ENCODE measurements at regions not wholly inside any gene's neighbourhood (a gene's known extent, or its start where the extent isn't known, plus 50 kb on each side); places are given as distances from the start of the nearest gene placed in this dataset.
A peak's percentile ranks its signal among the peaks of the same experiment; 100 is the strongest.
"Not testable (repeated sequence)": the region's sequence is repeated elsewhere in the genome, so short reads cannot be mapped to it uniquely, and the experiment has no call there.

DNA sequence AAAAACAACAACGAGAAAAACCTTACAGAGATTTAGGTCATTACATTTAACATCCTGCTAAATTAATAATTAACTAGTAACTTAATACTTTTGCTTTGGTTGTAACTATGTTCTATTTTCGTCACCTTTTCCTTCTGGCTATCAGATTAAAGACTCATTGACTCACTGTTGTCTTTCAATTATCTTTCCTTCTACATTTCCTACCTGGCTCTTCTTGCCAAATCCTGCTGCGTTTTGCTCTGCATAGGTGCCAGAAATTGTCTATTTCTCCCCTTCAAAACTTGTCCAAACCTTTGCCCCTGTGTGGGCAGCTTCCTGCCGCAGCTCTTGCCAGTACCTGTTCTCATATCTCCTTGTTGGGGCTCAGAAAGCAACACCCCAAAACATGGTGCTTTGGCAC is 235.5 kb upstream of the ZNF608 start:
- TF ChIP-seq POLR2A (IDR thresholded peaks at IDR 0.05; ENCODE audit: low read depth, low read length), result no peak
- TF ChIP-seq TAF1 (IDR thresholded peaks at IDR 0.05; ENCODE audit: borderline replicate concordance, low read depth, low read length), result no peak
- no peak for TF ChIP-seq POLR2AphosphoS5 (IDR thresholded peaks at IDR 0.05; ENCODE audit: low read depth, low read length)
- no peak for DNase-seq (ENCODE audit: insufficient read length)
- FAIRE-seq, result no peak

GRCh38 chr5:124986170-124986569 is 239.7 kb upstream of the ZNF608 start:
- FAIRE-seq, result no peak

DNA sequence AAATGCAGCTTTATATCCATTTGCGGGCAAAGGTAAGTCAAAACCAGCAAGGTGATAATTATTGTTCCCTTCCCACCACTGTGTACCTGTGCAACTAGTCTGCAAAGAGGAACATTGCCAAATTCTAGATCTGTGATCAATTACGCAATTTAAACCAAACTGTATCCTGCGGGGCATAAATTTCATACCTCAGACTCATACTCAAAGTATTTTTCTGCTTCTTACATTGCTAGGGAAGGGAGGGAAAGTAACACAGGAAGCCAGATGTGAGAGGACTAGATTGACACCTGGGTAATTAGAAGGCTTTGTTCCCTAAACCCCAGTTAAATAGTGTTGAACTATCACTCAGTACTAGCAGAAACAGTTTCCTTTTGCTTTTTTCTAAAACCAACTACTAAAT is 240.2 kb upstream of the ZNF608 start:
- no peak for DNase-seq (ENCODE audit: insufficient read length)
- no peak for FAIRE-seq

More at GRCh38 chr5:124986170-124986569, 239.7 kb upstream of the ZNF608 start:
- TF ChIP-seq TAF1 (IDR thresholded peaks at IDR 0.05; ENCODE audit: borderline replicate concordance, low read depth, low read length) (no peak), POLR2AphosphoS5 (IDR thresholded peaks at IDR 0.05; ENCODE audit: low read depth, low read length) (no peak), POLR2A (IDR thresholded peaks at IDR 0.05; ENCODE audit: low read depth, low read length) (no peak)
- no peak for DNase-seq (ENCODE audit: insufficient read length)

GRCh38 chr5:124987786-124988185 is 241.3 kb upstream of the ZNF608 start:
- not testable (repeated sequence) for DNase-seq (ENCODE audit: insufficient read length); FAIRE-seq

More for the DNA sequence above, 240.2 kb upstream of the ZNF608 start:
- TF ChIP-seq TAF1 (IDR thresholded peaks at IDR 0.05; ENCODE audit: borderline replicate concordance, low read depth, low read length) (no peak), POLR2A (IDR thresholded peaks at IDR 0.05; ENCODE audit: low read depth, low read length) (no peak), POLR2AphosphoS5 (IDR thresholded peaks at IDR 0.05; ENCODE audit: low read depth, low read length) (no peak)

GRCh38 chr5:124990723-124991122 is 244.3 kb upstream of the ZNF608 start:
- FAIRE-seq, result no peak

DNA sequence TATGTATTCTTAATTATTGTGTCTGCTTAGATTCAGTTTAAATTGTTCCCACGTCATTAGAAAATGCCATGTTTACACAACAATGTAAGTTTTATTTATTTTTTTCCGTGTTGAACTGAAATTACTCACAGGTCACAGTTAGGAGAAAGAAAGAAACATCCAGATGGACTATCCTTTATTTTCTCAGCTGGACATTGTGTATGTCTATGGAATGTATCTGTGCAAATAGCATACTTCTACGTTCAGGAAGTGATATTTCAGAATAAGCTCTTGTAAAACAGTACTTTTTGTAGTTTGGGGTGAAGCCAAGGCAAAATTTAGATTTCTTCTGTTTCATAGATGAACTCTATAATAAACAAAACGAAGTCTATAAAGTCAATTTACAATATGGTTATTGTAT is 249.0 kb upstream of the ZNF608 start:
- DNase-seq (ENCODE audit: insufficient read length), result no peak
- no peak for FAIRE-seq
- TF ChIP-seq POLR2A (IDR thresholded peaks at IDR 0.05; ENCODE audit: low read depth, low read length) (no peak), TAF1 (IDR thresholded peaks at IDR 0.05; ENCODE audit: borderline replicate concordance, low read depth, low read length) (no peak), POLR2AphosphoS5 (IDR thresholded peaks at IDR 0.05; ENCODE audit: low read depth, low read length) (no peak)

More at GRCh38 chr5:124990723-124991122, 244.3 kb upstream of the ZNF608 start:
- no peak for DNase-seq (ENCODE audit: insufficient read length)
- TF ChIP-seq POLR2A (IDR thresholded peaks at IDR 0.05; ENCODE audit: low read depth, low read length) (no peak), POLR2AphosphoS5 (IDR thresholded peaks at IDR 0.05; ENCODE audit: low read depth, low read length) (no peak), TAF1 (IDR thresholded peaks at IDR 0.05; ENCODE audit: borderline replicate concordance, low read depth, low read length) (no peak)

GRCh38 chr5:124996023-124996763 is 249.8 kb upstream of the ZNF608 start:
- TF ChIP-seq POLR2A (IDR thresholded peaks at IDR 0.05; ENCODE audit: low read depth, low read length) (no peak), POLR2AphosphoS5 (IDR thresholded peaks at IDR 0.05; ENCODE audit: low read depth, low read length) (no peak), TAF1 (IDR thresholded peaks at IDR 0.05; ENCODE audit: borderline replicate concordance, low read depth, low read length) (no peak)
- DNase-seq (ENCODE audit: insufficient read length) (no peak), FAIRE-seq (no peak)

DNA sequence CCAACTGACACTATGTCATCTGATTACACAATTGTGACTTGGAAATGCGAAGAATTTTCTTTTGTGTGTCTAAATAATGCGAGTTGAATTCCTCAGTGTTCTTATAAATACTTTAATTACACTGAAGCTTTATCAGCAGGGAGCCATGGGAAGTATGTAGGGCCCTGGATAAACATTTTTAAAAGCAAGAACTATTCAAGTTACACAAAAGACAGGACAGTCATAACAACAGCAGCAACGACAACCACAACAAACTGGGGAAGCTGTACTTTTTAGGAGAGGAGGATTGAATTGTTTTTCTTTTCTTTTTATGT is 250.3 kb upstream of the ZNF608 start:
- DNase-seq (ENCODE audit: insufficient read length) (no peak), FAIRE-seq (no peak)

DNA sequence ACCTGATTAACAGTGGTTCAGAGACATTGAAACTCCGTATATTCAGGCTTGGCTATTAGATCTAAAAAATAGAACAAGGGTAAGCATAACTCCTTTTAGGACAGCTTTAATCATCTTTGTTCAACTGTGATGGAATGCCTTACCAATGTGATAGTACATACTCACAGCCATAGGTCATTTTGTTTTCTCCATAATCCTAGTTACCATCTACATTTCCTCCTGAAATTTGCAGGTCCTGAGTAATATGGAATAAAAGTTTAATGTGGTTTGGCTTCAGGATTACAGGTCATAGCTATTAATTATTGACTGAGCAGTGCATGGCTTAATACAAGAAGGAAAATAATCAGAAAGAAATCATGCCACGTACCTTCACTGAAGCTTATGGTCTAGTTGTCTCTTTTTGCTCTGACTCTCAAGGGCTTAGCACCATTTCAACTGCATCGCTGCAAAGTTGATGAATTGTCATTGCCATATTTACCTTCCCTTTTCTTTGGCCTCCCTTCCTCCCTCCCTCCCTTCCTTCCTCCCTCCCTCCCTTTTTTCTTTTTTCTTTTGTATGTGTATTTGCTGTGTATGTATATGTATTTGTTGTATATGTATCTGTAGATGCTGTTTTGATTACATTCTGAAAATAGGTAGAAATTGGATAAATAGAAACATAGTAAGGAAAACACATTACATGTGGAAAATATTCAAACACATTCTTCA is 250.9 kb upstream of the ZNF608 start:
- TF ChIP-seq POLR2A (IDR thresholded peaks at IDR 0.05; ENCODE audit: low read depth, low read length) (no peak), POLR2AphosphoS5 (IDR thresholded peaks at IDR 0.05; ENCODE audit: low read depth, low read length) (no peak), TAF1 (IDR thresholded peaks at IDR 0.05; ENCODE audit: borderline replicate concordance, low read depth, low read length) (no peak)
- DNase-seq (ENCODE audit: insufficient read length) (no peak), FAIRE-seq (no peak)

More for the DNA sequence above, 250.3 kb upstream of the ZNF608 start:
- TF ChIP-seq POLR2A (IDR thresholded peaks at IDR 0.05; ENCODE audit: low read depth, low read length) (no peak), POLR2AphosphoS5 (IDR thresholded peaks at IDR 0.05; ENCODE audit: low read depth, low read length) (no peak)

- no peak for TF ChIP-seq POLR2AphosphoS5 (IDR thresholded peaks at IDR 0.05; ENCODE audit: low read depth, low read length)
- no peak for TF ChIP-seq TAF1 (IDR thresholded peaks at IDR 0.05; ENCODE audit: borderline replicate concordance, low read depth, low read length)
- TF ChIP-seq POLR2A (IDR thresholded peaks at IDR 0.05; ENCODE audit: low read depth, low read length), result no peak
- DNase-seq (ENCODE audit: insufficient read length), result no peak
- FAIRE-seq, result no peak
These were observed 252.1 kb upstream of the ZNF608 start for GRCh38 chr5:124998520-124998919.

DNA sequence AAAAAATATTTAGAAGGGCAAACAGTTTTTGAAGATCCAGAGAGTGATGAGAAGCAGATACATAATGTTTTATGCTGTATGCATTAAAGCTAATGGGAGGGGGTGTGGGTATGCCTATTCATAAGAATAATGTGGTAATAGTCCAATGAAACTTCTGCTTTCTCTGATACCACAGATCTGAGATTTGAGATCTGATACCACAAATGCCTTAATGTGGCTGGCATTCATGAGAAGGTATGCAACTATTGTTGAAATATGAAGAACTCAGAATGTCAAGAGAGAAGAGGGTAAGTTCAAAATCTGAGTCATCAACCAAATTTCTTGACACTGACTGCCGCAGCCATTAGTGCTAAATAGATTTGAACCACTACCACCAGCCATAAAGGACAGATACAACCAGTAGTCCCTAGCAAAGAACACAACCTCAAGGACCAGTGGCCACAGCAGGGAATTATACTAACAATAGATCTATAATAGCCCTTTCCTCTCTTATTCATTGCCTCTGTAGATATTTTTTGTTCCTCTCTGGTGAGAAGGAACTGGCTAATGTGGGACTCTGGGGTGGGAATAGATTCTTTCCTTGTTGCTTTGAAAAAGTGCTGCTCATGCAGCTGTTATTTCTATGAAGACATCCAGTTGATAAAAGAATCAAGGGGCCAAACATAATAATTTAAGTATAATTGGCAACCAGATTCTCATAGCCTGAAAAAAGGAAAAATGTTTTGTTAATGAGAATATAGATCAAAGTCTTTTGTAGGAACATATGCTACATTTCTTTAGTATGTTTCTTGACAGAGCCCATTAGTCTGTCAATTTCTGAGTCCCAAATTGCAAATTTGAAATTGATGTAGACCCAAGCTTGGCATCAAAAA is 256.5 kb upstream of the ZNF608 start:
- TF ChIP-seq POLR2AphosphoS5 (IDR thresholded peaks at IDR 0.05; ENCODE audit: low read depth, low read length) (no peak), TAF1 (IDR thresholded peaks at IDR 0.05; ENCODE audit: borderline replicate concordance, low read depth, low read length) (no peak), POLR2A (IDR thresholded peaks at IDR 0.05; ENCODE audit: low read depth, low read length) (no peak)
- no peak for DNase-seq (ENCODE audit: insufficient read length)
- FAIRE-seq, result peak; percentile 51

Measured in GM12892 (cell line).